Motor neuron (in vitro differentiated cells): ENCODE measurements at regions not wholly inside any gene's neighbourhood (a gene's known extent, or its start where the extent isn't known, plus 50 kb on each side); places are given as distances from the start of the nearest gene placed in this dataset.

Source experiments
- ATAC-seq, 8 experiments: fragments of 200-7000 bp; cut with Tn5 transposase; replicated peaks in 6 of 8; 2 replicates each; pipeline ENCODE4 v1.8.0; 2021; ENCODE audit warnings: mild to moderate bottlenecking in 8 of 8, moderate library complexity in 8 of 8
- H3K27ac ChIP-seq, 2 donors: fragments of 250-450 bp; sonication (Bioruptor Pico); 2 replicates each; pipeline ENCODE4 v1.9.0; 2021; ENCODE audit warnings: antibody characterized with exemption in 2 of 2, mild to moderate bottlenecking in 2 of 2, moderate library complexity in 1 of 2
- H3K4me1 ChIP-seq, 2 donors: fragments of 250-450 bp; sonication (Bioruptor Pico); replicated peaks in 1 of 2; 2 replicates each; pipeline ENCODE4 v1.6.1; 2021; ENCODE audit warnings: antibody characterized with exemption in 2 of 2, mild to moderate bottlenecking in 2 of 2, moderate library complexity in 1 of 2
- H3K4me3 ChIP-seq, 5 donors: fragments of 250-450 bp; sonication (Bioruptor Pico); 2 replicates each; pipeline ENCODE4 v1.9.0; 2021; ENCODE audit warnings: antibody characterized with exemption in 5 of 5, mild to moderate bottlenecking in 5 of 5, moderate library complexity in 4 of 5
- WGBS, 10 experiments: fragments of 450-650 bp; shearing (Covaris generic); methylation state at CpG; one replicate each; pipeline ENCODE4 v1.0.0; 2022; 5-methylcytosine and 5-hydroxymethylcytosine counted together
- in situ Hi-C, 9 experiments: fragments of 400-800 bp; cut with MboI; loops; one replicate each; pipeline ENCODE4 v1.15.0; 2021; ENCODE audit warnings: low sequenced_read_pairs in 9 of 9, low pct_unique_long_range_greater_than_20kb in 2 of 9; ENCODE audit not compliant: unreplicated experiment in 9 of 9

- ATAC-seq: peak in 3 of 8 experiments; percentile 14 to 50 (median 42)
- Histone ChIP-seq H3K4me1 (peaks cover 0 to 2% of the 10 kb centered on the region in 2 donors), H3K4me3 (no peak overlapping the region), H3K27ac (no peak overlapping the region)
- in situ Hi-C loops: no loop called here
- 11 to 100% (median 66%) methylated on average over 1 to 7 of the region's 8 CpGs for WGBS, 10 experiments
Observed at GRCh38 chr15:88707771-88708654, 69.2 kb downstream of the ISG20 start.

- no peak overlapping the region for H3K4me3 ChIP-seq
- 14 to 59% (median 20%) methylated on average over 1 to 5 of the region's 8 CpGs; no CpG with 5 or more reads in 5 of the 10 experiments for WGBS, 10 experiments
- H3K27ac ChIP-seq: no peak overlapping the region
- in situ Hi-C loops: no loop called here
- peaks cover 0 to 2% of the 10 kb centered on the region in 2 donors for H3K4me1 ChIP-seq
- peak in 5 of 8 experiments; percentile 49 to 80 (median 65) for ATAC-seq
Observed at GRCh38 chr15:88708655-88709054, 69.8 kb downstream of the ISG20 start.

- 25 to 100% (median 72%) methylated on average over 1 to 8 of the region's 10 CpGs for WGBS, 10 experiments
- Histone ChIP-seq H3K27ac (no peak overlapping the region), H3K4me1 (peaks cover 0 to 2% of the 10 kb centered on the region in 2 donors), H3K4me3 (no peak overlapping the region)
- no peak for ATAC-seq
- in situ Hi-C loops: no loop called here
Observed at GRCh38 chr15:88710027-88710715, 71.4 kb downstream of the ISG20 start.

GRCh38 chr15:88711806-88712205, 73.0 kb downstream of the ISG20 start:
- Histone ChIP-seq H3K4me3 (no peak overlapping the region), H3K4me1 (no peaks in the 10 kb centered on the region), H3K27ac (no peak overlapping the region)
- in situ Hi-C loops: no loop called here
- ATAC-seq: no peak
- WGBS, 10 experiments: no CpG with 5 or more reads among the region's 4 CpGs

GRCh38 chr15:88714782-88715372, 76.1 kb downstream of the ISG20 start:
- peaks cover 0 to 4% of the 10 kb centered on the region in 2 donors for H3K4me1 ChIP-seq
- in situ Hi-C loops: no loop called here
- H3K4me3 ChIP-seq: no peak overlapping the region
- no peak overlapping the region for H3K27ac ChIP-seq
- WGBS, 10 experiments: 0 to 100% (median 66%) methylated on average over 1 to 6 of the region's 9 CpGs; no CpG with 5 or more reads in 1 of the 10 experiments
- ATAC-seq: peak in 1 of 8 experiments; percentile 39

- peak in 2 of 8 experiments; percentile 16 to 67 for ATAC-seq
- Histone ChIP-seq H3K4me1 (peaks cover 0 to 4% of the 10 kb centered on the region in 2 donors), H3K4me3 (no peak overlapping the region), H3K27ac (no peak overlapping the region)
- in situ Hi-C loops: no loop called here
- 17 to 94% (median 73%) methylated on average over 1 to 9 of the region's 20 CpGs; no CpG with 5 or more reads in 3 of the 10 experiments for WGBS, 10 experiments
Observed at GRCh38 chr15:88716543-88717381, 77.9 kb downstream of the ISG20 start.

- H3K4me3 ChIP-seq: no peak overlapping the region
- 17 to 91% (median 71%) methylated on average over 1 to 6 of the region's 13 CpGs; no CpG with 5 or more reads in 4 of the 10 experiments for WGBS, 10 experiments
- ATAC-seq: peak in 1 of 8 experiments; percentile 54
- in situ Hi-C loops: no loop called here
- no peak overlapping the region for H3K27ac ChIP-seq
- peaks cover 0 to 4% of the 10 kb centered on the region in 2 donors for H3K4me1 ChIP-seq
Observed at GRCh38 chr15:88717382-88718031, 78.7 kb downstream of the ISG20 start.

- no peak overlapping the region for H3K4me3 ChIP-seq
- peaks cover 0 to 4% of the 10 kb centered on the region in 2 donors for H3K4me1 ChIP-seq
- no peak overlapping the region for H3K27ac ChIP-seq
- 0 to 40% (median 20%) methylated on average over 1 of the region's 3 CpGs; no CpG with 5 or more reads in 7 of the 10 experiments for WGBS, 10 experiments
- ATAC-seq: no peak
- in situ Hi-C loops: no loop called here
Observed at GRCh38 chr15:88718731-88719130, 79.9 kb downstream of the ISG20 start.

GRCh38 chr15:88719654-88720053, 80.8 kb downstream of the ISG20 start:
- ATAC-seq: no peak
- in situ Hi-C loops: no loop called here

GRCh38 chr15:88725305-88726210, 77.7 kb upstream of the ACAN start:
- ATAC-seq: no peak
- Histone ChIP-seq H3K4me3 (no peak overlapping the region), H3K27ac (no peak overlapping the region), H3K4me1 (no peaks in the 10 kb centered on the region)
- 0 to 92% (median 50%) methylated on average over 1 to 5 of the region's 6 CpGs; no CpG with 5 or more reads in 1 of the 10 experiments for WGBS, 10 experiments
- in situ Hi-C loops: no loop called here

More at GRCh38 chr15:88719654-88720053, 80.8 kb downstream of the ISG20 start:
- Histone ChIP-seq H3K4me1 (peaks cover 0 to 4% of the 10 kb centered on the region in 2 donors), H3K27ac (no peak overlapping the region), H3K4me3 (no peak overlapping the region)
- 67 to 100% (median 79%) methylated on average over 2 to 7 of the region's 7 CpGs; no CpG with 5 or more reads in 3 of the 10 experiments for WGBS, 10 experiments

- no peaks in the 10 kb centered on the region for H3K4me1 ChIP-seq
- in situ Hi-C loops: no loop called here
- WGBS, 10 experiments: 0 to 90% (median 57%) methylated on average over 1 to 4 of the region's 5 CpGs; no CpG with 5 or more reads in 1 of the 10 experiments
- no peak overlapping the region for H3K27ac ChIP-seq
- no peak for ATAC-seq
- no peak overlapping the region for H3K4me3 ChIP-seq
Observed at GRCh38 chr15:88727439-88727838, 75.8 kb upstream of the ACAN start.
